SK-N-SH (cell line): ENCODE measurements at regions not wholly inside any gene's neighbourhood (a gene's known extent, or its start where the extent isn't known, plus 50 kb on each side); places are given as distances from the start of the nearest gene placed in this dataset.

ENCODE experiments used
- CTCF ChIA-PET: fragments of 300-600, 350-600 bp; formaldehyde crosslinking; extraction: SDS; loops from one replicate; lab custom pipeline; 2021; lab: Yijun Ruan, JAX
- POLR2A ChIA-PET: fragments of 350-600 bp; sonication (Branson Sonifier 250); formaldehyde crosslinking; extraction: SDS; loops from one replicate; lab custom pipeline; 2020; ENCODE audit warnings: antibody characterized with exemption, inconsistent platforms; lab: Yijun Ruan, JAX
- DNase-seq: peaks from one replicate; pipeline ENCODE4 v3.0.0; 2012
- H2AFZ ChIP-seq: fragments of 200-600 bp; sonication (generic); 2 replicates; pipeline ENCODE4 v1.8.1; 2016; ENCODE audit warnings: antibody characterized with exemption, mild to moderate bottlenecking, low read depth
- H3F3A ChIP-seq: fragments of 200-600 bp; sonication (generic); replicated peaks from 2 replicates; pipeline ENCODE3; 2016; ENCODE audit warnings: antibody characterized with exemption, mild to moderate bottlenecking; ENCODE audit not compliant: insufficient read depth
- H3K27ac ChIP-seq, 2 experiments: fragments of 200-500 bp in 1 of 2; fragments of 200-600 bp in 1 of 2; sonication (Bioruptor generic) in 1 of 2; sonication (generic), shearing (Covaris generic) in 1 of 2; 2 replicates each; pipeline versions ENCODE4 v1.5.1 to v1.6.1; 2014 to 2016; ENCODE audit warnings: low read depth in 2 of 2, inconsistent platforms in 1 of 2, low read length in 1 of 2, mild to moderate bottlenecking in 1 of 2, mixed read lengths in 1 of 2
- H3K27me3 ChIP-seq: fragments of 200-600 bp; sonication (generic), shearing (Covaris generic); 2 replicates; pipeline ENCODE4 v1.6.1; 2016; ENCODE audit warnings: mixed run types; ENCODE audit not compliant: insufficient read depth
- H3K36me3 ChIP-seq, 2 experiments: fragments of 200-500 bp in 1 of 2; fragments of 200-600 bp in 1 of 2; sonication (Bioruptor generic) in 1 of 2; sonication (generic) in 1 of 2; replicated peaks in 1 of 2; 2 replicates each; pipeline versions ENCODE3 to v1.5.1; 2014 to 2016; ENCODE audit warnings: low read length in 1 of 2, mild to moderate bottlenecking in 1 of 2; ENCODE audit not compliant: insufficient read depth in 2 of 2, control insufficient read depth in 1 of 2
- H3K4me1 ChIP-seq, 2 experiments: fragments of 200-500 bp in 1 of 2; fragments of 200-600 bp in 1 of 2; sonication (Bioruptor generic) in 1 of 2; sonication (generic), shearing (Covaris generic) in 1 of 2; 2 replicates each; pipeline versions ENCODE4 v1.5.1 to v1.6.1; 2014 to 2016; ENCODE audit warnings: low read depth in 1 of 2, low read length in 1 of 2, mixed run types in 1 of 2; ENCODE audit not compliant: insufficient read depth in 2 of 2, control insufficient read depth in 1 of 2
- H3K4me2 ChIP-seq: fragments of 200-600 bp; sonication (generic), shearing (Covaris generic); 2 replicates; pipeline ENCODE4 v1.6.1; 2017; ENCODE audit warnings: mixed run types
- H3K4me3 ChIP-seq, 2 experiments: fragments of 200-500 bp in 1 of 2; fragments of 200-600 bp in 1 of 2; sonication (Bioruptor generic) in 1 of 2; sonication (generic), shearing (Covaris generic) in 1 of 2; 2 replicates each; pipeline versions ENCODE4 v1.5.1 to v1.8.1; 2014 to 2016; ENCODE audit warnings: low read depth in 2 of 2, inconsistent platforms in 1 of 2, low read length in 1 of 2, mild to moderate bottlenecking in 1 of 2, mixed read lengths in 1 of 2, moderate library complexity in 1 of 2
- H3K79me2 ChIP-seq: fragments of 200-600 bp; sonication (generic); 2 replicates; pipeline ENCODE4 v1.8.1; 2017; ENCODE audit warnings: mild to moderate bottlenecking; ENCODE audit not compliant: insufficient read depth
- H3K9ac ChIP-seq: fragments of 200-600 bp; sonication (generic); 2 replicates; pipeline ENCODE4 v1.6.1; 2017; ENCODE audit warnings: mixed run types
- H3K9me2 ChIP-seq: fragments of 200-600 bp; sonication (generic); 2 replicates; pipeline ENCODE4 v1.6.1; 2017; ENCODE audit warnings: mixed run types
- H3K9me3 ChIP-seq: fragments of 200-600 bp; sonication (generic); 2 replicates; pipeline ENCODE4 v1.6.1; 2017; ENCODE audit warnings: mixed run types, mild to moderate bottlenecking, moderate library complexity
- H4K20me1 ChIP-seq: fragments of 200-600 bp; sonication (generic); 2 replicates; pipeline ENCODE4 v1.6.1; 2017; ENCODE audit warnings: mild to moderate bottlenecking, mixed run types; ENCODE audit not compliant: insufficient read depth
- CHD2 ChIP-seq: fragments of 150-350 bp; IDR thresholded peaks from 2 replicates; pipeline ENCODE4 v1.6.1; 2018; ENCODE audit warnings: low read length; ENCODE audit not compliant: partially characterized antibody
- ELF1 ChIP-seq: IDR thresholded peaks from 2 replicates; pipeline ENCODE4 v1.4.0; 2012
- EP300 ChIP-seq, 2 experiments: IDR thresholded peaks; 2 replicates each; pipeline versions ENCODE4 v1.4.0 to v1.6.1; 2012; ENCODE audit warnings: borderline replicate concordance in 1 of 2, low read depth in 1 of 2, low read length in 1 of 2
- FOSL2 ChIP-seq: IDR thresholded peaks from 2 replicates; pipeline ENCODE4 v1.4.0; 2012; ENCODE audit warnings: low read depth, mild to moderate bottlenecking, moderate library complexity, borderline replicate concordance
- FOXJ3 ChIP-seq: sonication (generic); formaldehyde crosslinking; IDR thresholded peaks from 2 replicates; pipeline ENCODE4 v1.5.1; 2020; ENCODE audit warnings: mild to moderate bottlenecking, missing genetic modification reagents
- GATA2 ChIP-seq: sonication (generic); formaldehyde crosslinking; IDR thresholded peaks from 2 replicates; pipeline ENCODE4 v1.5.0; 2020; ENCODE audit warnings: mild to moderate bottlenecking, missing genetic modification reagents
- JUND ChIP-seq: IDR thresholded peaks from 2 replicates; pipeline ENCODE4 v1.4.0; 2012
- MAX ChIP-seq: IDR thresholded peaks from 2 replicates; pipeline ENCODE4 v1.4.0; 2012; ENCODE audit warnings: low read depth
- MXI1 ChIP-seq: IDR thresholded peaks from 2 replicates; pipeline ENCODE4 v1.6.1; 2012; ENCODE audit warnings: mild to moderate bottlenecking, low read depth, low read length, improper control_type of control experiment
- NFIC ChIP-seq: IDR thresholded peaks from 2 replicates; pipeline ENCODE4 v1.4.0; 2012; ENCODE audit warnings: borderline replicate concordance
- POLR2AphosphoS5 ChIP-seq: IDR thresholded peaks from 2 replicates; pipeline ENCODE4 v1.6.1; 2012; ENCODE audit warnings: low read depth, low read length
- RAD21 ChIP-seq: IDR thresholded peaks from 2 replicates; pipeline ENCODE4 v1.6.1; 2012; ENCODE audit warnings: mild to moderate bottlenecking, low read length
- RCOR1 ChIP-seq: fragments of 150-350 bp; IDR thresholded peaks from 2 replicates; pipeline ENCODE4 v1.6.1; 2017; ENCODE audit warnings: antibody characterized with exemption, low read length
- RFX5 ChIP-seq: IDR thresholded peaks from 2 replicates; pipeline ENCODE4 v1.6.1; 2012; ENCODE audit warnings: mild to moderate bottlenecking, improper control_type of control experiment, low read length
- RXRA ChIP-seq: IDR thresholded peaks from 2 replicates; pipeline ENCODE4 v1.4.0; 2012; ENCODE audit warnings: low read depth, mild to moderate bottlenecking, borderline replicate concordance
- TAF1 ChIP-seq: IDR thresholded peaks from 2 replicates; pipeline ENCODE4 v1.6.1; 2012; ENCODE audit warnings: low read depth, mild to moderate bottlenecking, low read length, moderate library complexity, borderline replicate concordance
- TCF12 ChIP-seq: IDR thresholded peaks from 2 replicates; pipeline ENCODE4 v1.4.0; 2012
- TEAD4 ChIP-seq: IDR thresholded peaks from 2 replicates; pipeline ENCODE4 v1.4.0; 2012; ENCODE audit warnings: mild to moderate bottlenecking, borderline replicate concordance; ENCODE audit not compliant: insufficient read depth
- YY1 ChIP-seq: IDR thresholded peaks from 2 replicates; pipeline ENCODE4 v1.4.0; 2012; ENCODE audit warnings: low read depth, mild to moderate bottlenecking
- ZBTB33 ChIP-seq: IDR thresholded peaks from 2 replicates; pipeline ENCODE4 v1.4.0; 2012; ENCODE audit warnings: low read depth, borderline replicate concordance
- WGBS: methylation state at CpG from one replicate; pipeline ENCODE4 v1.1.6; 2017; ENCODE audit warnings: low lambda C conversion rate; 5-methylcytosine and 5-hydroxymethylcytosine counted together
- TF ChIP-seq, protein P1 (sequence below): fragments of 150-350 bp; IDR thresholded peaks from 2 replicates; pipeline ENCODE4 v1.6.1; 2017; ENCODE audit warnings: antibody characterized with exemption, low read length, low read depth, borderline replicate concordance
- TF ChIP-seq, protein P2 (sequence below): IDR thresholded peaks from 2 replicates; pipeline ENCODE4; 2012
- TF ChIP-seq, protein P3 (sequence below): fragments of 150-350 bp; IDR thresholded peaks from 2 replicates; pipeline ENCODE4 v1.6.1; 2016; ENCODE audit warnings: mild to moderate bottlenecking, low read depth, low read length

- Histone ChIP-seq H3K79me2 (no peaks in the 10 kb centered on the region; the same call in 1 of the 2 replicates), H2AFZ (no peak overlapping the region), H3K4me3 (no peak overlapping the region), H3F3A (peaks cover 3% of the 10 kb centered on the region), H3K9ac (no peak overlapping the region), H3K36me3 (no peaks in the 10 kb centered on the region), H3K4me2 (no peak overlapping the region), H3K27me3 (no peaks in the 10 kb centered on the region), H3K4me1 (peaks cover 0 to 7% of the 10 kb centered on the region in 2 experiments; a peak in 2 of 4 replicates), H3K9me3 (no peaks in the 10 kb centered on the region), H3K9me2 (no peaks in the 10 kb centered on the region), H4K20me1 (no peaks in the 10 kb centered on the region), H3K27ac (peak overlapping the region in 1 of 2 experiments; percentile 60; a peak in 2 of 4 replicates)
- DNase-seq, result peak; percentile 40
- ChIA-PET CTCF (no interaction called here), POLR2A (no interaction called here)
- WGBS, result 50% methylated on average over 4 of the region's 4 CpGs
- TF ChIP-seq POLR2AphosphoS5 (no peak), EP300 (IDR thresholded peaks at IDR 0.05; ENCODE audit: borderline replicate concordance in 1 of 2, low read depth in 1 of 2, low read length in 1 of 2) (0 out of 4 replicates have a peak, but pooled peaks of 1 of the 2 experiments have one; percentile 53), TEAD4 (peak; percentile 36; the same call in 1 of the 2 replicates), RCOR1 (peak; percentile 51; the same call in 1 of the 2 replicates), CHD2 (peak; percentile 15), RAD21 (peak; percentile 41; the same call in 1 of the 2 replicates), TCF12 (peak; percentile 31; the same call in 1 of the 2 replicates), GATA2 (CRISPR knock-in tag) (peak; percentile 72), FOXJ3 (CRISPR knock-in tag) (peak; percentile 70; the same call in 1 of the 2 replicates), JUND (no peak)
Measured at GRCh38 chr5:93930098-93930497, 188.7 kb upstream of the POU5F2 start.

- Histone ChIP-seq H3K27ac (peak overlapping the region in 1 of 2 experiments; percentile 60; a peak in 1 of 4 replicates), H3K4me2 (no peak overlapping the region), H3K79me2 (no peaks in the 10 kb centered on the region; the same call in 1 of the 2 replicates), H3F3A (peaks cover 3% of the 10 kb centered on the region), H3K9me3 (no peaks in the 10 kb centered on the region), H3K9me2 (no peaks in the 10 kb centered on the region), H3K4me1 (peaks cover 0 to 7% of the 10 kb centered on the region in 2 experiments; a peak in 2 of 4 replicates), H3K4me3 (no peak overlapping the region), H3K9ac (no peak overlapping the region), H2AFZ (no peak overlapping the region), H3K36me3 (no peaks in the 10 kb centered on the region), H4K20me1 (no peaks in the 10 kb centered on the region), H3K27me3 (no peaks in the 10 kb centered on the region)
- no peak for DNase-seq
- 35% methylated on average over 1 of the region's 1 CpG for WGBS
- CTCF ChIA-PET, result no interaction called here
- POLR2A ChIA-PET, result no interaction called here
- TF ChIP-seq RCOR1 (no peak), ELF1 (no peak), TAF1 (no peak), FOSL2 (no peak), NFIC (peak; percentile 37; the same call in 1 of the 2 replicates), TCF12 (peak; percentile 59), MAX (no peak), FOXJ3 (CRISPR knock-in tag) (no peak), MXI1 (no peak), TEAD4 (no peak), RFX5 (no peak), ZBTB33 (no peak), RXRA (no peak), POLR2AphosphoS5 (no peak), EP300 (IDR thresholded peaks at IDR 0.05; ENCODE audit: borderline replicate concordance in 1 of 2, low read depth in 1 of 2, low read length in 1 of 2) (no peak), RAD21 (no peak), YY1 (no peak)
- TF ChIP-seq, protein P1, sequence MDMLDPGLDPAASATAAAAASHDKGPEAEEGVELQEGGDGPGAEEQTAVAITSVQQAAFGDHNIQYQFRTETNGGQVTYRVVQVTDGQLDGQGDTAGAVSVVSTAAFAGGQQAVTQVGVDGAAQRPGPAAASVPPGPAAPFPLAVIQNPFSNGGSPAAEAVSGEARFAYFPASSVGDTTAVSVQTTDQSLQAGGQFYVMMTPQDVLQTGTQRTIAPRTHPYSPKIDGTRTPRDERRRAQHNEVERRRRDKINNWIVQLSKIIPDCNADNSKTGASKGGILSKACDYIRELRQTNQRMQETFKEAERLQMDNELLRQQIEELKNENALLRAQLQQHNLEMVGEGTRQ, result no peak
- TF ChIP-seq, protein P2, sequence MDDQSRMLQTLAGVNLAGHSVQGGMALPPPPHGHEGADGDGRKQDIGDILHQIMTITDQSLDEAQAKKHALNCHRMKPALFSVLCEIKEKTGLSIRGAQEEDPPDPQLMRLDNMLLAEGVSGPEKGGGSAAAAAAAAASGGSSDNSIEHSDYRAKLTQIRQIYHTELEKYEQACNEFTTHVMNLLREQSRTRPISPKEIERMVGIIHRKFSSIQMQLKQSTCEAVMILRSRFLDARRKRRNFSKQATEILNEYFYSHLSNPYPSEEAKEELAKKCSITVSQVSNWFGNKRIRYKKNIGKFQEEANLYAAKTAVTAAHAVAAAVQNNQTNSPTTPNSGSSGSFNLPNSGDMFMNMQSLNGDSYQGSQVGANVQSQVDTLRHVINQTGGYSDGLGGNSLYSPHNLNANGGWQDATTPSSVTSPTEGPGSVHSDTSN, result peak; percentile 19; the same call in 1 of the 2 replicates
- TF ChIP-seq, protein P3, sequence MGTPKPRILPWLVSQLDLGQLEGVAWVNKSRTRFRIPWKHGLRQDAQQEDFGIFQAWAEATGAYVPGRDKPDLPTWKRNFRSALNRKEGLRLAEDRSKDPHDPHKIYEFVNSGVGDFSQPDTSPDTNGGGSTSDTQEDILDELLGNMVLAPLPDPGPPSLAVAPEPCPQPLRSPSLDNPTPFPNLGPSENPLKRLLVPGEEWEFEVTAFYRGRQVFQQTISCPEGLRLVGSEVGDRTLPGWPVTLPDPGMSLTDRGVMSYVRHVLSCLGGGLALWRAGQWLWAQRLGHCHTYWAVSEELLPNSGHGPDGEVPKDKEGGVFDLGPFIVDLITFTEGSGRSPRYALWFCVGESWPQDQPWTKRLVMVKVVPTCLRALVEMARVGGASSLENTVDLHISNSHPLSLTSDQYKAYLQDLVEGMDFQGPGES, result no peak
Measured at GRCh38 chr5:93929131-93929530, 187.7 kb upstream of the POU5F2 start.
